DOHH2 (cell line): ENCODE measurements at regions not wholly inside any gene's neighbourhood (a gene's known extent, or its start where the extent isn't known, plus 50 kb on each side); places are given as distances from the start of the nearest gene placed in this dataset.

Experiments used
- CTCF ChIP-seq: fragments of 200-600 bp; sonication (generic); IDR thresholded peaks from one replicate; pipeline ENCODE4 v1.5.1; 2014; ENCODE audit warnings: antibody characterized with exemption, mild to moderate bottlenecking, low read depth, low read length; ENCODE audit not compliant: poor library complexity, severe bottlenecking
- EZH2phosphoT487 ChIP-seq: fragments of 200-600 bp; sonication (generic); IDR thresholded peaks from 2 replicates; pipeline ENCODE4 v1.6.1; 2017; ENCODE audit warnings: borderline replicate concordance, mild to moderate bottlenecking, antibody characterized with exemption, low read length, moderate library complexity, mixed read lengths

GRCh38 chr11:134599299-134599771 is 187.3 kb upstream of the B3GAT1 start:
- TF ChIP-seq CTCF (no peak), EZH2phosphoT487 (no peak)
